ENCODE measurements at regions not wholly inside any gene's neighbourhood (a gene's known extent, or its start where the extent isn't known, plus 50 kb on each side); places are given as distances from the start of the nearest gene placed in this dataset.

- no peak for TF ChIP-seq MAX (IDR thresholded peaks at IDR 0.05; ENCODE audit: low read depth)
- no peak for TF ChIP-seq YY1 (IDR thresholded peaks at IDR 0.05; ENCODE audit: low read depth)
- no peak for TF ChIP-seq RCOR1 (IDR thresholded peaks at IDR 0.05; ENCODE audit: low read length)
- no peak for TF ChIP-seq RAD21 (IDR thresholded peaks at IDR 0.05; ENCODE audit: low read length)
- TF ChIP-seq, protein P1, sequence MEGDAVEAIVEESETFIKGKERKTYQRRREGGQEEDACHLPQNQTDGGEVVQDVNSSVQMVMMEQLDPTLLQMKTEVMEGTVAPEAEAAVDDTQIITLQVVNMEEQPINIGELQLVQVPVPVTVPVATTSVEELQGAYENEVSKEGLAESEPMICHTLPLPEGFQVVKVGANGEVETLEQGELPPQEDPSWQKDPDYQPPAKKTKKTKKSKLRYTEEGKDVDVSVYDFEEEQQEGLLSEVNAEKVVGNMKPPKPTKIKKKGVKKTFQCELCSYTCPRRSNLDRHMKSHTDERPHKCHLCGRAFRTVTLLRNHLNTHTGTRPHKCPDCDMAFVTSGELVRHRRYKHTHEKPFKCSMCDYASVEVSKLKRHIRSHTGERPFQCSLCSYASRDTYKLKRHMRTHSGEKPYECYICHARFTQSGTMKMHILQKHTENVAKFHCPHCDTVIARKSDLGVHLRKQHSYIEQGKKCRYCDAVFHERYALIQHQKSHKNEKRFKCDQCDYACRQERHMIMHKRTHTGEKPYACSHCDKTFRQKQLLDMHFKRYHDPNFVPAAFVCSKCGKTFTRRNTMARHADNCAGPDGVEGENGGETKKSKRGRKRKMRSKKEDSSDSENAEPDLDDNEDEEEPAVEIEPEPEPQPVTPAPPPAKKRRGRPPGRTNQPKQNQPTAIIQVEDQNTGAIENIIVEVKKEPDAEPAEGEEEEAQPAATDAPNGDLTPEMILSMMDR (IDR thresholded peaks at IDR 0.05), result no peak
- no peak for TF ChIP-seq POLR2AphosphoS5 (IDR thresholded peaks at IDR 0.05; ENCODE audit: low read depth, low read length)
Observed at GRCh38 chr2:129441610-129442009, 537.9 kb upstream of the RAB6C start.

Measured in SK-N-SH (cell line).